SK-N-SH treated with all-trans-retinoic acid at 6 μM for 48 hours (cell line): ENCODE measurements at regions not wholly inside any gene's neighbourhood (a gene's known extent, or its start where the extent isn't known, plus 50 kb on each side); places are given as distances from the start of the nearest gene placed in this dataset.

Experiments
- ATAC-seq: fragments of 200-7000 bp; cut with Tn5 transposase; 3 replicates; pipeline ENCODE4 v1.9.1; 2020; ENCODE audit warnings: mild to moderate bottlenecking, moderate library complexity
- ARNTL ChIP-seq: fragments of 450-650 bp; formaldehyde crosslinking; IDR thresholded peaks from 2 replicates; pipeline ENCODE4 v1.5.0; 2020; ENCODE audit warnings: low read depth, mild to moderate bottlenecking, moderate library complexity, borderline replicate concordance
- BACH2 ChIP-seq: fragments of 250-450 bp; sonication (Bioruptor Pico); IDR thresholded peaks from 2 replicates; pipeline ENCODE4 v1.9.0; 2021; ENCODE audit warnings: mild to moderate bottlenecking, borderline replicate concordance
- CREB5 ChIP-seq: fragments of 250-450 bp; sonication (Bioruptor Pico); IDR thresholded peaks from 2 replicates; pipeline ENCODE4 v1.5.1; 2020; ENCODE audit warnings: low read depth, mild to moderate bottlenecking, moderate library complexity
- CSDC2 ChIP-seq: fragments of 250-450 bp; sonication (Bioruptor Pico); IDR thresholded peaks from 2 replicates; pipeline ENCODE4 v1.5.0; 2020; ENCODE audit warnings: mild to moderate bottlenecking, moderate library complexity
- CSRNP3 ChIP-seq: fragments of 250-450 bp; sonication (Bioruptor Pico); IDR thresholded peaks from 2 replicates; pipeline ENCODE4 v1.5.1; 2021; ENCODE audit warnings: mild to moderate bottlenecking, moderate library complexity
- ISL1 ChIP-seq: fragments of 250-450 bp; sonication (Bioruptor Pico); IDR thresholded peaks from 2 replicates; pipeline ENCODE4 v2.1.2; 2022; ENCODE audit warnings: mild to moderate bottlenecking, moderate library complexity
- OSR1 ChIP-seq: fragments of 250-450 bp; sonication (Bioruptor Pico); IDR thresholded peaks from 2 replicates; pipeline ENCODE4 v1.8.0; 2022; ENCODE audit warnings: moderate library complexity, mild to moderate bottlenecking, inconsistent platforms
- PATZ1 ChIP-seq: fragments of 250-450 bp; sonication (Bioruptor Pico); IDR thresholded peaks from 2 replicates; pipeline ENCODE4 v1.8.0; 2020; ENCODE audit warnings: mild to moderate bottlenecking, moderate library complexity, borderline replicate concordance
- POU6F1 ChIP-seq: fragments of 250-450 bp; sonication (Bioruptor Pico); IDR thresholded peaks from 2 replicates; pipeline ENCODE4 v1.8.0; 2021; ENCODE audit warnings: low read depth, mild to moderate bottlenecking, moderate library complexity, borderline replicate concordance
- RARB ChIP-seq: fragments of 250-450 bp; sonication (Bioruptor Pico); IDR thresholded peaks from 2 replicates; pipeline ENCODE4 v1.8.0; 2021; ENCODE audit warnings: mild to moderate bottlenecking, moderate library complexity
- TCF4 ChIP-seq: fragments of 250-450 bp; sonication (Bioruptor Pico); IDR thresholded peaks from 2 replicates; pipeline ENCODE4 v1.8.0; 2021; ENCODE audit warnings: mild to moderate bottlenecking, moderate library complexity, borderline replicate concordance
- TOX ChIP-seq: fragments of 250-450 bp; sonication (Bioruptor Pico); IDR thresholded peaks from 2 replicates; pipeline ENCODE4 v1.8.0; 2021; ENCODE audit warnings: mild to moderate bottlenecking, moderate library complexity, borderline replicate concordance
- TSHZ2 ChIP-seq: fragments of 250-450 bp; sonication (Bioruptor Pico); IDR thresholded peaks from 2 replicates; pipeline ENCODE4 v1.5.0; 2020; ENCODE audit warnings: mild to moderate bottlenecking, moderate library complexity
- ZC3H10 ChIP-seq: fragments of 250-450 bp; sonication (Bioruptor Pico); IDR thresholded peaks from 2 replicates; pipeline ENCODE4 v1.5.1; 2021; ENCODE audit warnings: mild to moderate bottlenecking, moderate library complexity
- ZFP3 ChIP-seq: fragments of 250-450 bp; sonication (Bioruptor Pico); IDR thresholded peaks from 2 replicates; pipeline ENCODE4 v1.5.0; 2020; ENCODE audit warnings: mild to moderate bottlenecking, moderate library complexity
- ZFP30 ChIP-seq: fragments of 450-650 bp; formaldehyde crosslinking; IDR thresholded peaks from 2 replicates; pipeline ENCODE4 v1.5.0; 2022; ENCODE audit warnings: mild to moderate bottlenecking, moderate library complexity
- ZNF565 ChIP-seq: fragments of 450-650 bp; formaldehyde crosslinking; conservative IDR thresholded peaks from 2 replicates; pipeline ENCODE4 v1.5.0; 2020; ENCODE audit warnings: low read depth, mild to moderate bottlenecking, moderate library complexity
- ZNF70 ChIP-seq: fragments of 450-650 bp; formaldehyde crosslinking; IDR thresholded peaks from 2 replicates; pipeline ENCODE4 v1.5.0; 2020; ENCODE audit warnings: mild to moderate bottlenecking, moderate library complexity
- ZNF8 ChIP-seq: fragments of 450-650 bp; formaldehyde crosslinking; IDR thresholded peaks from 2 replicates; pipeline ENCODE4 v1.5.0; 2020; ENCODE audit warnings: mild to moderate bottlenecking, moderate library complexity

- peak; percentile 71 for ATAC-seq
- TF ChIP-seq ISL1 (CRISPR knock-in tag): no peak
Measured at GRCh38 chr16:86403541-86404163, 106.7 kb upstream of the FOXF1 start.

GRCh38 chr16:86404678-86405077 lies 105.6 kb upstream of the FOXF1 start:
- TF ChIP-seq ZNF565 (CRISPR knock-in tag) (no peak), ZC3H10 (CRISPR knock-in tag) (no peak), BACH2 (CRISPR knock-in tag) (no peak), PATZ1 (CRISPR knock-in tag) (no peak), CSRNP3 (CRISPR knock-in tag) (no peak), POU6F1 (CRISPR knock-in tag) (no peak)
- ATAC-seq: no peak

- no peak for ATAC-seq
- TF ChIP-seq ZNF565 (CRISPR knock-in tag): no peak
- no peak for TF ChIP-seq TOX (CRISPR knock-in tag)
- TF ChIP-seq BACH2 (CRISPR knock-in tag): no peak
- TF ChIP-seq RARB (CRISPR knock-in tag): no peak
- TF ChIP-seq ISL1 (CRISPR knock-in tag): no peak
- no peak for TF ChIP-seq CSDC2 (CRISPR knock-in tag)
- no peak for TF ChIP-seq TSHZ2 (CRISPR knock-in tag)
- no peak for TF ChIP-seq ZFP30 (CRISPR knock-in tag)
- TF ChIP-seq ARNTL: no peak
- TF ChIP-seq ZNF70 (CRISPR knock-in tag): no peak
- no peak for TF ChIP-seq PATZ1 (CRISPR knock-in tag)
- no peak for TF ChIP-seq OSR1 (CRISPR knock-in tag)
- no peak for TF ChIP-seq CREB5 (CRISPR knock-in tag)
- TF ChIP-seq POU6F1 (CRISPR knock-in tag): no peak
- no peak for TF ChIP-seq ZC3H10 (CRISPR knock-in tag)
- no peak for TF ChIP-seq ZFP3 (CRISPR knock-in tag)
- no peak for TF ChIP-seq ZNF8 (CRISPR knock-in tag)
- no peak for TF ChIP-seq TCF4 (CRISPR knock-in tag)
- TF ChIP-seq, all 23 proteins: peak for 0
Measured at GRCh38 chr16:86405319-86405718, 105.0 kb upstream of the FOXF1 start.
